Fibroblast of lung (primary cell): ENCODE measurements at regions not wholly inside any gene's neighbourhood (a gene's known extent, or its start where the extent isn't known, plus 50 kb on each side); places are given as distances from the start of the nearest gene placed in this dataset.

Source experiments
- EZH2 ChIP-seq: IDR thresholded peaks from 2 replicates; pipeline ENCODE4 v1.5.1; 2012; ENCODE audit warnings: low read length, control low read depth, mild to moderate bottlenecking; ENCODE audit errors: missing control alignments
- TF ChIP-seq, protein P1 (sequence below), 2 donors: IDR thresholded peaks in 1 of 2; conservative IDR thresholded peaks in 1 of 2; 1 replicate in 1 of 2; 2 replicates in 1 of 2; pipeline ENCODE4 v1.5.1; 2011 to 2012; ENCODE audit warnings: low read length in 2 of 2, control low read depth in 1 of 2, inconsistent platforms in 1 of 2, low read depth in 1 of 2, mild to moderate bottlenecking in 1 of 2

DNA sequence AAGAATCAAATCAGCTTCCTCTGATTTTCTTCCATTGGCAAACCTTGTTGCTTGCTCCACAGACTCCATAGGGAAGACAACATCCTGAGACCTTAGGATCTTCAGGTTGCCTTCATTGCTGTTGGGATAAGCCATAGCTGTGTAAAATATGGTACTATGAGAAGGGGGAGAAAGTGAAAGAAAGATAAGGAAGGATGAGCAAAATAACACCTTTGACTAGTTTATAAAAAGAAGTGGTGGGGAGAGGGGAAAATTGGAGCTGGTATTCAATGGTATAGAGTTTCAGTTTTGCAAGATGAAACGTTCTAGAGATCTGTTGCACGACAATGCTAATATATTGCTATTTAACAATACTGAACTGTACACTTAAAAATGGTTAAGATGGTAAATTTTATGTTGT, 180.4 kb upstream of the PHYHIPL start:
- TF ChIP-seq, protein P1, sequence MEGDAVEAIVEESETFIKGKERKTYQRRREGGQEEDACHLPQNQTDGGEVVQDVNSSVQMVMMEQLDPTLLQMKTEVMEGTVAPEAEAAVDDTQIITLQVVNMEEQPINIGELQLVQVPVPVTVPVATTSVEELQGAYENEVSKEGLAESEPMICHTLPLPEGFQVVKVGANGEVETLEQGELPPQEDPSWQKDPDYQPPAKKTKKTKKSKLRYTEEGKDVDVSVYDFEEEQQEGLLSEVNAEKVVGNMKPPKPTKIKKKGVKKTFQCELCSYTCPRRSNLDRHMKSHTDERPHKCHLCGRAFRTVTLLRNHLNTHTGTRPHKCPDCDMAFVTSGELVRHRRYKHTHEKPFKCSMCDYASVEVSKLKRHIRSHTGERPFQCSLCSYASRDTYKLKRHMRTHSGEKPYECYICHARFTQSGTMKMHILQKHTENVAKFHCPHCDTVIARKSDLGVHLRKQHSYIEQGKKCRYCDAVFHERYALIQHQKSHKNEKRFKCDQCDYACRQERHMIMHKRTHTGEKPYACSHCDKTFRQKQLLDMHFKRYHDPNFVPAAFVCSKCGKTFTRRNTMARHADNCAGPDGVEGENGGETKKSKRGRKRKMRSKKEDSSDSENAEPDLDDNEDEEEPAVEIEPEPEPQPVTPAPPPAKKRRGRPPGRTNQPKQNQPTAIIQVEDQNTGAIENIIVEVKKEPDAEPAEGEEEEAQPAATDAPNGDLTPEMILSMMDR (conservative IDR thresholded peaks at IDR 0.05 in 1 of 2, IDR thresholded peaks at IDR 0.05 in 1 of 2; ENCODE audit: low read depth in 1 of 2, low read length in 2 of 2) = no peak
- no peak for TF ChIP-seq EZH2
